ENCODE measurements at regions not wholly inside any gene's neighbourhood (a gene's known extent, or its start where the extent isn't known, plus 50 kb on each side); places are given as distances from the start of the nearest gene placed in this dataset.

- no peak overlapping the region for H3K4me3 ChIP-seq (ENCODE audit: low read length in 3 of 3)
- no peak for DNase-seq
- no peaks in the 10 kb centered on the region for H3K4me1 ChIP-seq (ENCODE audit: control insufficient read depth in 2 of 3, insufficient read depth in 2 of 3, low read depth in 1 of 3, low read length in 3 of 3)
- no peak overlapping the region for H3K9ac ChIP-seq (ENCODE audit: low read length in 3 of 3)
- no peak overlapping the region for H3K27ac ChIP-seq (ENCODE audit: low read depth in 2 of 2, low read length in 2 of 2)
- H3K9me3 ChIP-seq (ENCODE audit: control insufficient read depth in 2 of 3, insufficient read depth in 1 of 3, low read length in 3 of 3): peaks cover 0 to 5% (median 0%) of the 10 kb centered on the region in 3 donors
- TF ChIP-seq CTCF (IDR thresholded peaks at IDR 0.05; ENCODE audit: borderline replicate concordance, extremely low read depth, insufficient read depth): no peak
- intact Hi-C loops (cut with DNase I): no loop called here
- no peaks in the 10 kb centered on the region for H3K36me3 ChIP-seq (ENCODE audit: control insufficient read depth in 2 of 3, insufficient read depth in 3 of 3, low read length in 3 of 3)
- no peak for FAIRE-seq
- H3K27me3 ChIP-seq (ENCODE audit: control insufficient read depth, insufficient read depth, low read length): no peaks in the 10 kb centered on the region
These were observed 1074.6 kb upstream of the RBFOX1 start for GRCh38 chr16:6258056-6258455.

GRCh38 chr16:6252541-6252940 lies 1080.1 kb upstream of the RBFOX1 start:
- no peak overlapping the region for H3K9ac ChIP-seq (ENCODE audit: low read length in 3 of 3)
- H3K36me3 ChIP-seq (ENCODE audit: control insufficient read depth in 2 of 3, insufficient read depth in 3 of 3, low read length in 3 of 3): no peaks in the 10 kb centered on the region
- no peak for TF ChIP-seq CTCF (IDR thresholded peaks at IDR 0.05; ENCODE audit: borderline replicate concordance, extremely low read depth, insufficient read depth)
- DNase-seq: no peak
- H3K4me3 ChIP-seq (ENCODE audit: low read length in 3 of 3): no peak overlapping the region
- peaks cover 0 to 5% (median 0%) of the 10 kb centered on the region in 3 donors for H3K9me3 ChIP-seq (ENCODE audit: control insufficient read depth in 2 of 3, insufficient read depth in 1 of 3, low read length in 3 of 3)
- no peak overlapping the region for H3K27ac ChIP-seq (ENCODE audit: low read depth in 2 of 2, low read length in 2 of 2)
- no peaks in the 10 kb centered on the region for H3K27me3 ChIP-seq (ENCODE audit: control insufficient read depth, insufficient read depth, low read length)
- FAIRE-seq: no peak
- intact Hi-C loops (cut with DNase I): no loop called here
- no peaks in the 10 kb centered on the region for H3K4me1 ChIP-seq (ENCODE audit: control insufficient read depth in 2 of 3, insufficient read depth in 2 of 3, low read depth in 1 of 3, low read length in 3 of 3)

- intact Hi-C loops (cut with DNase I): no loop called here
- Histone ChIP-seq H3K27ac (ENCODE audit: low read depth in 2 of 2, low read length in 2 of 2) (no peak overlapping the region), H3K9ac (ENCODE audit: low read length in 3 of 3) (no peak overlapping the region), H3K36me3 (ENCODE audit: control insufficient read depth in 2 of 3, insufficient read depth in 3 of 3, low read length in 3 of 3) (no peaks in the 10 kb centered on the region), H3K4me1 (ENCODE audit: control insufficient read depth in 2 of 3, insufficient read depth in 2 of 3, low read depth in 1 of 3, low read length in 3 of 3) (no peaks in the 10 kb centered on the region), H3K9me3 (ENCODE audit: control insufficient read depth in 2 of 3, insufficient read depth in 1 of 3, low read length in 3 of 3) (peaks cover 0 to 4% (median 0%) of the 10 kb centered on the region in 3 donors), H3K4me3 (ENCODE audit: low read length in 3 of 3) (no peak overlapping the region), H3K27me3 (ENCODE audit: control insufficient read depth, insufficient read depth, low read length) (no peaks in the 10 kb centered on the region)
- TF ChIP-seq CTCF (IDR thresholded peaks at IDR 0.05; ENCODE audit: borderline replicate concordance, extremely low read depth, insufficient read depth): no peak
- FAIRE-seq (no peak), DNase-seq (no peak)
These were observed 1082.1 kb upstream of the RBFOX1 start for GRCh38 chr16:6250511-6250910.

GRCh38 chr16:6249863-6250262 lies 1082.8 kb upstream of the RBFOX1 start:
- H3K9me3 ChIP-seq (ENCODE audit: control insufficient read depth in 2 of 3, insufficient read depth in 1 of 3, low read length in 3 of 3): no peaks in the 10 kb centered on the region
- DNase-seq (no peak), FAIRE-seq (no peak)
- no peaks in the 10 kb centered on the region for H3K27me3 ChIP-seq (ENCODE audit: control insufficient read depth, insufficient read depth, low read length)
- H3K4me1 ChIP-seq (ENCODE audit: control insufficient read depth in 2 of 3, insufficient read depth in 2 of 3, low read depth in 1 of 3, low read length in 3 of 3): no peaks in the 10 kb centered on the region
- no peak for TF ChIP-seq CTCF (IDR thresholded peaks at IDR 0.05; ENCODE audit: borderline replicate concordance, extremely low read depth, insufficient read depth)
- H3K4me3 ChIP-seq (ENCODE audit: low read length in 3 of 3): no peak overlapping the region
- H3K36me3 ChIP-seq (ENCODE audit: control insufficient read depth in 2 of 3, insufficient read depth in 3 of 3, low read length in 3 of 3): no peaks in the 10 kb centered on the region
- H3K9ac ChIP-seq (ENCODE audit: low read length in 3 of 3): no peak overlapping the region
- intact Hi-C loops (cut with DNase I): no loop called here
- H3K27ac ChIP-seq (ENCODE audit: low read depth in 2 of 2, low read length in 2 of 2): no peak overlapping the region
